ENCODE measurements at regions not wholly inside any gene's neighbourhood (a gene's known extent, or its start where the extent isn't known, plus 50 kb on each side); places are given as distances from the start of the nearest gene placed in this dataset.
"Not testable (repeated sequence)": the region's sequence is repeated elsewhere in the genome, so short reads cannot be mapped to it uniquely, and the experiment has no call there.

DNA sequence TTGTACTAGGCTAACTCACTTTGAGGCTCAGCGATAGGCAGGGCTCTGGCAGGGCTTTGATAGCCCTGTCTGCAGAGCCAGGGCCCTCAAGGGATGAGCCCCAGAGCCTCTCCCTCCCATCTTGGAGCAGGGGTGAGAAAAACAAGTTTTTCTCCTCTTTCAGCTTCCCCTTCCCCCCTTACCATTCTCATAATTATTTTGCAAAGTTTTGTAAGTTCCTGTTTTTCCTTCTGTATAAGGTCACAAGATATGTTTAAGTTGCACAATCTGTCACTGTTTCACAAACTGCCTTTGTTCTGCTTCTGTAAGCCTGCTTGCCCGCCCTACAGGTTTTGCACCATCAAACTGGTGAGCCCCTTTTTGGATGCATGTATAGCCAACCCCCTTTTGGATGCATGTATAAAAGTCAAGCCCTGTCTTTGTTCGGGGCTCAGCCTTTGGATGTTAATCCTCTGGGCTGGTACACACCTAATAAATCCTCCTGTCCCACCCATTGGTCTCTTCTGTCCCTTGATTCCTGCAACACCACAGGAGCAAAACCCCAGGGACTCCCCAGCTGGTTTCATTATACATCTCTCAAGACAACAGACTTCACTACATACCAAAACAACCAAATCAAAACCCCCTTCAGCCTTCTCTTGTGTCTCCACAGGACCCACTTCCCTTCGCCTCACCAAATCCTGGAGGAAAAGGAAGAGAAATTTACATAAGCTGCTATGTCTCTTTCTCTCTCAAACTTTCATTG lies 52.5 kb upstream of the RESF1 start:
- no peak for DNase-seq

DNA sequence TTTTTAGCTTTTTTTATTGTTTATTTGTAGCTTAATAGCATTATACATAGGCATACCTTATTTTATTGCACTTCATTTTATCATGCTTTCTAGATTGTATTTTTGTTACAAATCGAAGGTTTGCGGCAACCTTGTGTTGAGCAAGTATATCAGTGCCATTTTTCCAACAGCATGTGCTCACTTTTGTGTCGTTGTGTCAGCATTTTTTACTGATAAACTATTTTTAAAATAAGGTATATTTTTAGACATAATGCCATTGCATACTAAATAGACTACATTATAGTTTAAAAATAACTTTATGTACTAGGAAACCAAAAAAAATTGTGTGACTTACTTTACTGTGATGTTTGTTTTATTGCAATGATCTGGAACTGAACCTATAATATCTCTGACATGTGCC lies 56.2 kb upstream of the RESF1 start:
- no peak for DNase-seq

DNA sequence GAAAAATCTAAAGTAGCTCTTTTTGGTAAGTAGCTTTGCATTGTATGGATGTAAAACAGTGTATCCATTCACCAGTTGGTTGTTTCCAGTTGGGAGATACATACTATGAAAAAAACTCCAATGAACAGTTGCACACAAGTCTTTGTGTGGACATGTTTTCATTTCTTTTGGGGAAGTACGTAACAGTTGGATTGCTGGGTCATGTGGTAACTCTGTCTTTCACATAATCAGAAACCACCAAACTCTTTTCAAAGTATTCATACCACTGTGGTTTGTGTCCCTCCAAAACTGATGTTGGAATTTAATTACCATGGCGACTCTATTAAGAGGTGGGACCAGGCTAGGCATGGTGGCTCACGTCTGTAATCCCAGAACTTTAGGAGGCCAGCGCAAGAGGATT lies 58.9 kb upstream of the RESF1 start:
- no peak for DNase-seq

DNA sequence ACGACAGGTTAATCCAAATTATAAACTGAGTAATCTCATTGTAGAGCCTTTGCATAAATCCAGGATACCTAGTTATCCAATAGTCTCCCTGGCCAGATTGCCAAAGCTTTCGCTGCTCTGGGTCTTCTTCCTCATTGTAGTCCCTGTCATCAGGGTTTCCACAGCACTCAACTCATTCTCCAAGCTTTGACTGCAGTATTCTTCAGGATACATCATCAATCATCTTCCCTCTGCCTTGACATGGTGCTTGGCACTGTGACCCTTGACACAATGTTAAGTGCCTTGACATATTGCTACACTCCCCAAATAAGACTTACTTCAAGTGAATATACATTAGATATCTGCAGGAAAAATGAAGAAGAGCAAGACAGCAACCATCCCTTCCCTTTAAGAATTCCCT lies 60.1 kb upstream of the RESF1 start:
- DNase-seq: no peak

DNA sequence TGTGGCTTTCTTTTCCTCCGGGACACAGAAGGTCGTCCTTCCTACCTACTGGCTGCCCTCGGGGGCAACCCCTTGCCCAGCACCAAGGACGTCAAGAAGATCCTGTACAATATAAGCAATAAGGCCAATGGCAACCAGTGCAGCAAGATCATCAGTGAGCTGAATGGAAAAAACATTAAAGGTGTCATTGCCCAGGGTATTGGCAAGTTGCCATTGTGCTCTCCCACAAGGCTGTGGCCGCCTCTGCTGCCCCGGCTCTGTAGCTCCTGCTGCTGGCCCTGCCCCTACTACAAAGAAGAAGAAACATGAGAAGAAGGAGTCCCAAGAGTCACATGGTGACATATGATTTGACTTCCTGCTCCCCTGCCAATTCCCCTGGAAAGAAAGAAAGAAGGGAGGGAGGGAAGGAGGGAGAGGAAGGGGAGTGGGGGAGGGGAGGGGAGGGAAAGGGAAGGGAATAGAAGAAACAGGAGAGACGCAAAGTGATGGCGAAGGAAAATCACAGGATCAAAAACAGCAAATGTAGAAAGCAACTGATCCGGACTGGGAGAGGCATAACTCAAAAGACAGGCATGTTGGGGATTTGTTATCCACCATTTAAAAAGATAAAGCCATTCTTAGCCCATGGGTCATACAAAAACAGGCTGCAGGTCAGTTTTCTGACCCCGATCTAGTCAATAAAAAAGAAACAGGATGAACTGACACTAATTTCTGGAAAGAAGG lies 61.3 kb upstream of the RESF1 start:
- no peak for DNase-seq

DNA sequence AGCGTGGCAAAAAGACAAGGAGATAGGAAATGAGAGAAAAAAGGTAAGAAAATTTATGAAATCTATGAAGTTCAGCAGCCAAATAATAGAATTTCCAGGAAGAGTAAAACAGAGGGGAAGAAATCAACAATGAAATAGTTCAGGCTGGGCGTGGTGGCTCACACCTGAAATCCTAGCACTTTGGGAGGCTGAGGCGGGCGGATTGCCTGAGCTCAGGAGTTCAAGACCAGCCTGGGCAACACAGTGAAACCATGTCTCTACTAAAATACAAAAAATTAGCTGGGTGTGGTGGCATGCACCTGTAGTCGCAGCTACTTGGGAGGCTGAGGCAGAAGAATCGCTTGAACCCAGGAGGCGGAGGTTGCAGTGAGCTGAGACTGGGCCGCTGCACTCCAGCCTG lies 62.1 kb upstream of the RESF1 start:
- not testable (repeated sequence) for DNase-seq

DNA sequence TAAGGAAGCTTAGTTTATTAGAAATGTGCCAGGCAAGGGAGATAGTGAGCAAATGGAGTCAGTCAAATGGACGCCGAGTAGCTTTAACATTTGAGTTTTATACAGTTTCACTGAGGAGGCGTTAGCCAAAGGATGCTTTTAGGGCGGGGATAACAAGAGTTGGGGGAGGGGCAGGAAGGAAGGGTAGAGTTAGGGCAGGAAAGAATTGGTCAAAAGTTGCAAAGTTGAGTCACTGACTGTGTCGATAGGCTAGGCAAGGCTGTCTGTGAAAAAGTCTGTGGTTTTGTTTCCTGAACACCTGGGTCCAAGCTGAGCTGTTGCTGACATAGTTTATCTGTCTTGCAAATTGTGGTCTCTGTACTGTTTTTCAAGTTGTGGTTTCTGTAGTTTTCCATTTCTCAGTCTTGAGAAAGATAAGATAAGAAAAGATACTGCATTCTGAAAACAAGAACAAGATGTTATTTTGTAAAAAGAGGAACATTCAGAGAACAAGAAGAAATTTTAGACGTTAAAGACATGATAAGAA lies 62.6 kb upstream of the RESF1 start:
- no peak for DNase-seq

DNA sequence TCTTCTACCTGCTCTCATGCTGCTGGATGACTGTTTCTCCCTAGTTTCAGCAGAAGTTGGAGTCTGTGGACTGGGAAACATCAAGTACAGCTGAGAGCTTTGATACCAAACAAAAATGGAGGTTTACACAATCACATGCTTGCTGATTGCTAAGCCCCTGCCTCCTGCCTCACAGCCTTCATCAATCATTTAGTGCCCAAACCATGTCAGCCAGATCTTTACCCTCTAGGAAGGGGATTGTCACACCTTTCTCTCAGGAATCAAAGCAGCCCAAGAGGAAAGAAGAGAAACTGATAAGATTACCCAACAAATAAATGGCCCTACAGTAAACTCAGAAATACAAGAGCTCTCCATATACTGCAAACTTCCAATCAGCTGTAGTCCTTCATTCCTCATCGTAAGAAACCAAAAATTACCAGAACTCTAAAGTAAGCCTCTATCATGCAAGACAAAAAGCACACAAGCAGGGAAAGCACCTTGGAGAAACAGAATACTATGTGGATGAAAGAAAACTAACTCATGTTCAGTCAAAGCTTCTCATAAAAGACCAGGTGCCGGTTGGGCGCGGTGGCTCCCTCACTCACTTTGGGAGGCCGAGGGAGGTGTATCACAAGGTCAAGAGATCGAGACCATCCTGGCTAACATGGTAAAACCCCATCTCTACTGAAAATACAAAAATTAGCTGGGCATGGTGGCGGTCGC lies 63.6 kb upstream of the RESF1 start:
- no peak for DNase-seq

DNA sequence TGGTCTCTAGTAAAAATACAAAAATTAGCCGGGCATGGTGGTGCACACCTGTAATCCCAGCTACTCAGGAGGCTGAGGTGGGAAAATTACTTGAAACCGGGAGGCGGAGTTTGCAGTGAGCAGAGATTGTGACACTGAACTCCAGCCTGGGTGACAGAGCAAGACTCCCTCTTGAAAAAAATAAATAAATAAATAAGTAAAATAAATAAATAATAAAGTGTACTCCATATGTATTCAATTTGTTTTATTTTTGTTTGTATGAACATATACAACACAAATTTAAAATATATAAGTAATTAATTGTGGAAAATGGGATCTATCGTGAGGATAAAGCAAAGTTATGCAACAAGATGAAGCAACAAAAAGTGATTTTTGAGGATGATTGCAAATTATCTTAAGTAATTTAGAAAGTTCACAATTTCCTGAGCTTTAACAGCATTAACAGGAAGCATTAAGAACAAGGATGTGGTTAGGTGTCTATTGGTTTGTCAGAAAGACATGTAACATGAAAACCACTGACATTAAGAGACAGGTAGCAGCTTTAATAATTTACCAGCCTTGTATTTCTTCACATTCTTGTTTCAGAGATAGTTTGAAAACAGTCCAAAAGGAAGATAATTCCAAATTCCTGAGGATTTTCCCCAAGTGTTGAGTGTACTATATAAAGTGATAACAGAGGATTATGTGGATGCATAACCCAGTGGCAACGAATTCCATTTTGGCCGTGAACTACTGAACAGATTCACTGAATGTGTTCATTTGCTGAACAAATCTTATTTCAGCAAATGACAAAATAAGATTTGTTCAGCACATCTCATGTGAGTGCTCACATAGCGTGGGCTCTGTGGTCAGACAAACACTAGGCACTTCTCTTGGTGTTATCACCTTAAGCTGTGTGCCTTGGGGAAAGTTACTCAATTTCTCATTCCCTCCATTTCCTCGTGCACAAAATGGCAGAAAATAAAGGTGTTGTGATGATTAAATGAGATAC lies 68.6 kb upstream of the RESF1 start:
- DNase-seq: no peak

DNA sequence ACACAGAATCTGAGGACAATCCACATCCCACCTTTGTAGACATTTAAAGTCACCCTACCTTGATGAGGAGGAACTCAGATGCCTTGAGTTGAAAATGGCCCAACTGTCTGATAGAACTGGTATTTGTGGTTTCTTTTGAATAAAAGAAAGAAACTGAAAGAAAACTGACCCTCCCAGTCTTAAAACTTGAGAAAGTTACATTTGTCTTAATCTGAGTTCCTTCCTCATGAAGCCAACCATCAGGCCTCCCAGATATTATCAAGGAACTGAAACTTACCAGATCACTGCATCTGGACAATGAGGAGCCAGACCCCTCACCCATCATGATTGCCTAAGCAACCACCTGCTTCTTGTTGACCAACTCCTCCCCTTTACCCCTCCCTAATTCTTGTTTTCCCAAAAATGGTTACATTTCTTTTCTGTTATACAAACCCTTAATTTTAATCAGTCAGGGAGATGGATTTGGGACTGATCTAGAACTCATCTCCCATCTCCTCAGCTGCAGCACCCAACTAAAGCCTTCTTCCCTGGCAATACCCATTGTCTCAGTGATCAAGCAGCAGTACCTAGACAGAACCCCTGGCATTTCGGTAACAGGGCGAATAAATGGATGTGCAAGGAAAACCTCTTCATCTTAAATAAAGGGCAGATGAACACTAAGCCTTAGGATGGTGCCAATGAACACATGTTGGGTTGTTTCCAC lies 72.0 kb upstream of the RESF1 start:
- no peak for DNase-seq

DNA sequence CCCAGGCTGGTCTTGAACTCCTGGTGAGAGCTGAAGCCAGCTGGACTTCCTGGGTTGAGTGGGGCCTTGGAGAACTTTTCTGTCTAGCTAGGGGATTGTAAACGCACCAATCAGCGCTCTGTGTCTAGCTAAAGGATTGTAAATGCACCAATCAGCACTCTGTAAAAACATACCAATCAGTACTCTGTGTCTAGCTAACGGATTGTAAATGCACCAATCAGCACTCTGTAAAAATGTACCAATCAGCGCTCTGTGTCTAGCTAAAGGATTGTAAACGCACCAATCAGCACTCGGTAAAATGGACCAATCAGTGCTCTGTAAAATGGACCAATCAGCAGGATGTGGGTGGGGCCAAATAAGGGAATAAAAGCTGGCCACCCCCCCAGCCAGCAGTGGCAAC lies 76.5 kb upstream of the RESF1 start:
- not testable (repeated sequence) for DNase-seq

DNA sequence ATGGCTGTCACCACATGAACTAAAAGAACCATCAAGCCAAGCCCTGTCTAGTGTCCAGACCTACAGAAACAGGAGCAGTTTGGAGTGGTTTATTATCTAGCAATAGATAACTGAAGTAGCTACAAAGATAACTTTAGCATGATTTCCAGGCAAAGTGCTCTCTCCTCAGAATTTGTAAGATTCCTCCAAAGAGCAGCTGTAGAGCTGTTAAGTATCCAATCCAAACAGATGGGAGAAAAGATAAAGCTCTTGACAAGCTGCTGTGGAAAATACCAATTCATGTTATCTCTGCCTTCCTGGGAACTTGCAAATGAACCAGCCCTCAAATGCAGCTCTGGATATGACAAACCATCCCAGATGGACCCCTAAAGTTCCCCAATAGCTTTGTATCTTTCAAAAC lies 78.9 kb upstream of the RESF1 start:
- DNase-seq: no peak

DNA sequence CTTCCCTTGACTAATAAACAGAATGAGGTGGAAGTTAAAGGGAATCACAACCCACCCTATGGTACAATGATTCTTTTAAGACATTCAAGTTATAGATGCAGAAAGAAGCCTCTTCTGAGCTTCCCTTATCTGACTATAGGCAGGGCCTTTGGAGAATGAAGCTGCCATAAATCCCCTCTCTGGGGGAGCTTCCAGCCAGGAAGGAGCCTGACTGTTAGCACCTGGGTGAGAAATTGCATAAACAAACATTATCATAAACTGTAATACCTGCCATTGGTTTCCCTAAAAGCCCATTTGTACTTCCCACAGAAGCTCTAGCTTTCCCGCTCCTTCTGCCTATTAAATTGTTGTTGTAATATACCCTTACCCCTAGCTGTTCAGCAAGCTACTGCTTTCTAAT lies 81.3 kb upstream of the RESF1 start:
- no peak for DNase-seq

DNA sequence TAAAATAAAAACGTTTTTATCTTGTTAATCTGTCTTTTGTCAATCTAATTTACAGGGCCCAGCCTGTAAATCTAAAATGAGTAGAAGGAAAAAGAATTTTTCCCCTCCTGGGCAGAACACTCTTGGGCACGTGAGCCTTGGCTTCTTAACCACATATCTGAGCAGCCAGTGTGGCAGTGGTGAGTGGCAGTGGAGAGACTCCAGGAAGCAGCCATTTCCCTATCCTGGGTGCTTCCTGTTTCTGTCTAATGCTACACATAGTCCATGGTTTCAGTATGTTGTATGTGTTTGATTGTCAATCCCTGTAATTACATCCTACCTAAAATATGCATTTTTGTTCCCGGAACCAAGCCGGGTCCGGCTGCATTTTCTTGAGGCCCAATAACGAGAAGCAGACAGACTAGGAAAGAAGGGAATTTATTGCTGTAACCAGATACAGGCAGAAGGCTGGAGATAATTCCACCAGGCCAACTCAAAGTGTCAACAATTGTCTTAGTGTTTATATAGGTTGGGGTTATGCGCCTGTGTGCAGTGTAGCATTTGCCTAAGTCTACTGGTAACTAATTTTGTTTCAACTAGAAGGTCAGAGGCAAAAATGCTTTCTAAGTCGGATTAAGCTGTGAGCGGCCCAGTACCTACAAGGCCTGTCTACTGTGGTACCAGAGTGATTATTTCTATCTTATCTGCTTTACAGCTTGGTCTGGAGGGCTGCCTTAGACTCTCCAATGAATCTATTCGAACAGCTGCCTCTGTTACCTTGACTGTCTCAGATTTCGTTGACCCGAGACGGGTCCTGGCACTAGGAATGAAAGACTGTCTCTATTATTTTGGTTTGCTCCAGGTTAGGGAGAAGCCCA lies 82.4 kb upstream of the RESF1 start:
- no peak for DNase-seq

DNA sequence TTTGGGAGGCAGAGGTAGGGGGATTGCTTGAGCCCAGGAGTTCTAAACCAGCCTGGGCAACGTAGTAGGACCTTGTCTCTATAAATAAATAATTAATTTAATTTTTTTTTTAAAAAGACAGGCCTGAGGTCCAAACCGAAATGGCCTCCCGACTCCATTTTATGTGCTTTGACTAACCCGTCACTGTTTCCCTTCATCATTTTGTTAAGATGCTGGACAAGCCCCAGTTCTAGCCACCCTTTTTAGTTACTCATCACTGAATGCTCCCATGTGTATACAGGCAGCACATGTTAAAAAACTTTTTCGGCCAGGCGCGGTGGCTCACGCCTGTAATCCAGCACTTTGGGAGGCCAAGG lies 83.6 kb upstream of the RESF1 start:
- no peak for DNase-seq

DNA sequence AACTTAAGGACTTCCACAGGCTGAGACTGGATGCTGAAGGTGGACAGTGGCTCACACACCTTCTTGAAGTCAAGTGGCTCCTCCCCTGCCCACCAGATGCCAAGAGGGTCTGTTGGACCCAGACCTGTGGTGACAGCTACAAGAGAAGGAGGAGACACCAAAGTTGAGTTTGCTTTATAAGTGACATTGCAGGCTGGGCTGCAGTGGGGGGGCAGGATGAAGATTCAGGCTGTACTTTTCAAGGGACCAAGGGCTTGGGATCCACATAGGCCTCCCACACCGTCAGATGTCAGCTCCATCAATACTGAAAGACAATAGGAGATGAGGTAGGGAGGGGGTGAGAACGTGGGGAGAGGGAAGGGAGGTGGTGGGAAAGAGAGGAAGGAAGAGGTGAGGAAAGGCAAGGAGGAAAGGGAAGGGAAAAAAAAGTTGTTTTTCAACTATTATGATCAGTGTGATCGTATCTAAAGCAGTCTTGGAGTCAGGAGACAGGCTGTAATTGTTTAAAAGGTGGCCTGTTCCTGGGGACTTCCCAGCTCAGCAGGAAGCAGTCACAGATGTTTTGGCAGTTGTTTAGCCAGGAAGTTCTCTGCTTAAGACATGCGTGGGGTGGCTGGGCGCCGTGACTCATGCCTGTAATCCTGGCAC lies 84.1 kb upstream of the RESF1 start:
- no peak for DNase-seq

DNA sequence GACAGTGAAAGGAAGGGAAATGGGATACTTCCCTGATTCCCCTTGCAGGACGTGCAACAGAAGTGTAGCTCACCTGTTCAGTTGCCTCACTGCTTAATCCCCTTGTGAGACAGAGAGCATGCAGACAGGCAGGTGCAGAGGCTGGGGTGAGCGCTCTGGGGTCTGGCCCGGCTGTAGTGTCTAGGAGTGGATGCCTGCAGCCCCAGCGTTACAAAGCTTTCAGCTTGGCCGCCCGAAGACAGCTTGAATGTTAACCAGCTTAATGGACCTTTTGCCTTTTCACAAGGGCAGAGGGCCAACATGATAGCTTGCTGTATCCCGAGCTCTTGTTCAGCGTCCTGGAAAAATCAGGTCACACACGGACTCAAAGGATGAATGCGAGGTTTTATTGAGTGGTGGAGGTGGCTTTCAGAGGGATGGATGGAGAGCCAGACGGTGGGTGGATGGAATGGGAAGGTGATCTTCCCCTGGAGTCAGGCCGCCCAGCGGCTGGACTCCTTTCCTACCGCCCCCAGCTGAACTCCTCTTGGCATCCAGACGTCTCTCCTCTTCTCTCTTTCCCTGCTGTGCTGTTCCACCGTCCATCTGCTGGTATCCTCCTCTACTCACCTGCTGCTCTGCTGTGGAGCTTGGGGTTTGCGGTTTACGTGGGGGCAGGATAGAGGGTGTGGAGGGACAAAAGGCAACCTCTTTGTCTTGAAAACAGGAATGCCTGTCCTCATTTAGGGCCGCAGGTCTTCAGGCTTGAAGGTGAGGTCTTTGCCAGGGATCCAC lies 86.2 kb upstream of the RESF1 start:
- no peak for DNase-seq

DNA sequence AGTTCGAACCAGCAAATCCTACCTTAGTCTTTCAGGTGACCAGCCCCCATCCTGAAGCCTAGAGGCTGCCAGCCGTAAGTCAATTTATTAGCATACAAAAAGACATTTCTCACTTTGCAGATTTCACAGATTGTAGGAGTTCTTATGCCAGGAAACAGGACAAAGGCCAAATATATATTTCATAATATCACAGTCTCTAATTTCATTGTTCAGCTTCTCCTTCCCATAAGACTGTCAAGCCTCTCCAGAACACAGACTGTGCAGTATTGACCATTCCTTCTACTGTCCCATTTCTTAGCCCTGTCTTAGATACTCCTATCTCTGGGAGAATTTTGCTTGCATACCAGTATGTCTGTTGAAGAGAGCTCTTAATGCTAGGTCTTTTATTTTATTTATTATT lies 89.2 kb upstream of the RESF1 start:
- DNase-seq: no peak

DNA sequence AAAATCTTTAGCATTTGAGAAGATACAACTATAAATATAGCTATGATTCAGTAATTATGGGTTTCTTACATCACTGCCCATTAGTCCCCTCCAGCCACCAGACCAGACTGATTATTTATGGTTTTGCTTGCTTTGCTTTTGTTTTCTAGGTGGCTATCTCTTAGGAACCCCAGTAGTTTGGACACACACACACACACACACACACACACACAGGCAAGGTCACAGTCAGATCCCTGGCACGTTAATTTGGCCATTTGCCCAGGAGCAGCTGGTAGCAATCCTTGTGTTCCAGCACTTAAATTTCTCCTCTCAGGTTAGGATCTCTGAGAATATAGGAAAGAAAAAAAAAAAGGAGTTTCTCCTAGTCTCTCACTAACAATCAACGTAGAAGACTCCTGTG lies 90.2 kb upstream of the RESF1 start:
- peak; percentile 17 for DNase-seq

DNA sequence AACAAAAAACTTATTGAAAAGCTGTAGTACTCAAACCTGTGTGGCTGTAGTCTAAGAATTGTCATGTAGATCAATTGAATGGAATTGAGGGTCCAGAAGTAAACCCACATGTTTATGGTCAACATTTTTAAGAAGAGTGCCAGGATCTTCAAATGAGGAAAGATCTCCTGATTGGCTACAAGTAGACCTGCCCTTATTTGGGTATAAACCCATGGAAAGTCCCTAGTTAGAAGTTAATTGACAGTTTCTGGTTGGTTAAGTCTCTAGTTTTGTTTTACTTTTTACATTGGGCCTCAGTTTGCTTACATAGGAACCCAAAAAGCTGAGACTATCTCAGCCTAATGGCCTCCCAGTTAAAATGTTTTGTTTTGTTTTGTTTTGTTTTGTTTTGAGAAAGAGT lies 91.9 kb upstream of the RESF1 start:
- DNase-seq: no peak

Measured in NCI-H1092 treated with DMSO at 0.1 percent for 48 hours (cell line).